ENCODE measurements at regions not wholly inside any gene's neighbourhood (a gene's known extent, or its start where the extent isn't known, plus 50 kb on each side); places are given as distances from the start of the nearest gene placed in this dataset.
"Not testable (repeated sequence)": the region's sequence is repeated elsewhere in the genome, so short reads cannot be mapped to it uniquely, and the experiment has no call there.

GRCh38 chr14:105991677-105992076, 465.3 kb downstream of the TMEM121 start:
- not testable (repeated sequence) for DNase-seq

GRCh38 chr14:105993814-105994213, 467.4 kb downstream of the TMEM121 start:
- no peak for DNase-seq

- not testable (repeated sequence) for DNase-seq
These were observed 468.8 kb downstream of the TMEM121 start for GRCh38 chr14:105995011-105995710.

- DNase-seq, result not testable (repeated sequence)
These were observed 472.2 kb downstream of the TMEM121 start for GRCh38 chr14:105998597-105998996.

- no peak for DNase-seq
These were observed 473.1 kb downstream of the TMEM121 start for GRCh38 chr14:105999361-106000028.

- not testable (repeated sequence) for DNase-seq
These were observed 473.7 kb downstream of the TMEM121 start for GRCh38 chr14:106000029-106000511.

- not testable (repeated sequence) for DNase-seq
These were observed 474.9 kb downstream of the TMEM121 start for GRCh38 chr14:106001277-106001676.

- no peak for DNase-seq
These were observed 477.0 kb downstream of the TMEM121 start for GRCh38 chr14:106003351-106003750.

GRCh38 chr14:106004937-106005795, 478.8 kb downstream of the TMEM121 start:
- not testable (repeated sequence) for DNase-seq

GRCh38 chr14:106006043-106006442, 479.7 kb downstream of the TMEM121 start:
- not testable (repeated sequence) for DNase-seq

- not testable (repeated sequence) for DNase-seq
These were observed 480.3 kb downstream of the TMEM121 start for GRCh38 chr14:106006716-106007115.

- DNase-seq, result no peak
These were observed 484.4 kb downstream of the TMEM121 start for GRCh38 chr14:106010783-106011182.

- not testable (repeated sequence) for DNase-seq
These were observed 485.4 kb downstream of the TMEM121 start for GRCh38 chr14:106011631-106012360.

GRCh38 chr14:106012361-106012725, 486.0 kb downstream of the TMEM121 start:
- DNase-seq, result not testable (repeated sequence)

- DNase-seq, result no peak
These were observed 487.5 kb downstream of the TMEM121 start for GRCh38 chr14:106013879-106014376.

- DNase-seq, result not testable (repeated sequence)
These were observed 491.6 kb downstream of the TMEM121 start for GRCh38 chr14:106017952-106018351.

- DNase-seq, result no peak
These were observed 495.4 kb downstream of the TMEM121 start for GRCh38 chr14:106021832-106022231.

- DNase-seq, result not testable (repeated sequence)
These were observed 496.3 kb downstream of the TMEM121 start for GRCh38 chr14:106022648-106023047.

- no peak for DNase-seq
These were observed 497.0 kb downstream of the TMEM121 start for GRCh38 chr14:106023411-106023810.

- no peak for DNase-seq
These were observed 498.7 kb downstream of the TMEM121 start for GRCh38 chr14:106024983-106025604.

GRCh38 chr14:106026026-106026425, 499.6 kb downstream of the TMEM121 start:
- no peak for DNase-seq

- not testable (repeated sequence) for DNase-seq
These were observed 501.4 kb downstream of the TMEM121 start for GRCh38 chr14:106027759-106028158.
